Right lobe of liver (tissue), 6 donors: ENCODE measurements at regions not wholly inside any gene's neighbourhood (a gene's known extent, or its start where the extent isn't known, plus 50 kb on each side); places are given as distances from the start of the nearest gene placed in this dataset.

ENCODE experiments used
- ATAC-seq, 4 donors: fragments of 200-7000 bp; cut with Tn5 transposase; one replicate each; pipeline ENCODE4 v1.9.1; 2020; ENCODE audit warnings: mild to moderate bottlenecking in 4 of 4, moderate library complexity in 4 of 4
- DNase-seq, 3 donors: peaks; one replicate each; pipeline ENCODE4 v3.0.0-alpha.2; 2020
- H3K27ac ChIP-seq, 3 donors: fragments of 200-600 bp; one replicate each; pipeline ENCODE4 v1.8.0; 2022
- H3K27me3 ChIP-seq, 2 donors: fragments of 200-600 bp; one replicate each; pipeline ENCODE4 v1.8.0; 2022
- H3K36me3 ChIP-seq, 4 donors: fragments of 200-600 bp; sonication (generic) in 1 of 4; one replicate each; pipeline versions ENCODE4 v1.5.1 to v1.8.0; 2017 to 2022; ENCODE audit warnings: control low read depth in 1 of 4
- H3K4me1 ChIP-seq, 4 donors: fragments of 200-600 bp; sonication (generic) in 1 of 4; one replicate each; pipeline versions ENCODE4 v1.5.1 to v1.8.0; 2017 to 2022; ENCODE audit warnings: control low read depth in 1 of 4
- H3K4me3 ChIP-seq, 3 donors: fragments of 200-600 bp; one replicate each; pipeline ENCODE4 v1.8.0; 2022
- H3K9me3 ChIP-seq, 4 donors: fragments of 200-600 bp; sonication (generic) in 1 of 4; one replicate each; pipeline versions ENCODE4 v1.5.1 to v1.8.0; 2017 to 2022; ENCODE audit warnings: control low read depth in 1 of 4
- CTCF ChIP-seq, 4 donors: fragments of 200-600 bp in 3 of 4; fragments of 450-650 bp in 1 of 4; IDR thresholded peaks; one replicate each; pipeline versions ENCODE4 v1.5.1 to v1.8.0; 2016 to 2022; ENCODE audit warnings: antibody characterized with exemption in 4 of 4, mild to moderate bottlenecking in 2 of 4
- POLR2A ChIP-seq: fragments of 450-650 bp; IDR thresholded peaks from one replicate; pipeline ENCODE4 v1.6.1; 2017; ENCODE audit warnings: antibody characterized with exemption, mild to moderate bottlenecking
- WGBS: methylation state at CpG from one replicate; pipeline ENCODE4 v1.1.6; 2018; ENCODE audit warnings: low coverage, low lambda C conversion rate; ENCODE audit not compliant: insufficient coverage; ENCODE audit errors: missing lambda C conversion rate; 5-methylcytosine and 5-hydroxymethylcytosine counted together
- intact Hi-C, 2 donors: fragments of 100-400 bp; cut with DNase I; formaldehyde crosslinking; loops; one replicate each; pipeline versions ENCODE4 v1.11.2 to v1.14.1; 2022
- donor health status: DM: no; HTN: yes; CAD: no.
- donor health status: DM: no; HTN: no; CAD: no.
- donor health status: DM: no; HTN: no; CAD: no.
- donor health status: DM: no; HTN: yes; CAD: no.
- donor health status: DM: no; HTN: yes; CAD: no.

GRCh38 chr3:176009256-176009655 is 1150.1 kb downstream of the NAALADL2 start:
- 13% methylated on average over 1 of the region's 1 CpG for WGBS
- TF ChIP-seq POLR2A, result no peak
- TF ChIP-seq CTCF (IDR thresholded peaks at IDR 0.05), result no peak

GRCh38 chr3:176005564-176005963 is 1146.4 kb downstream of the NAALADL2 start:
- WGBS, result 77% methylated on average over 1 of the region's 1 CpG
- no peak overlapping the region for H3K4me3 ChIP-seq
- H3K27me3 ChIP-seq, result no peaks in the 10 kb centered on the region
- TF ChIP-seq CTCF (IDR thresholded peaks at IDR 0.05), result no peak
- TF ChIP-seq POLR2A, result no peak
- ATAC-seq (no peak), DNase-seq (no peak)
- intact Hi-C loops, result no loop called here
- no peak overlapping the region for H3K27ac ChIP-seq
- H3K9me3 ChIP-seq, result no peaks in the 10 kb centered on the region
- H3K4me1 ChIP-seq, result no peaks in the 10 kb centered on the region
- H3K36me3 ChIP-seq, result no peaks in the 10 kb centered on the region

More at GRCh38 chr3:176009256-176009655, 1150.1 kb downstream of the NAALADL2 start:
- no peak overlapping the region for H3K4me3 ChIP-seq
- no peaks in the 10 kb centered on the region for H3K4me1 ChIP-seq
- no peaks in the 10 kb centered on the region for H3K27me3 ChIP-seq
- H3K36me3 ChIP-seq, result no peaks in the 10 kb centered on the region
- intact Hi-C loops, result no loop called here
- DNase-seq (no peak), ATAC-seq (no peak)
- H3K9me3 ChIP-seq, result no peaks in the 10 kb centered on the region
- no peak overlapping the region for H3K27ac ChIP-seq

- Histone ChIP-seq H3K27me3 (no peaks in the 10 kb centered on the region), H3K4me1 (no peaks in the 10 kb centered on the region), H3K36me3 (no peaks in the 10 kb centered on the region), H3K9me3 (no peaks in the 10 kb centered on the region), H3K4me3 (no peak overlapping the region), H3K27ac (no peak overlapping the region)
- ATAC-seq, result no peak
- DNase-seq, result no peak
- 71% methylated on average over 2 of the region's 2 CpGs for WGBS
- intact Hi-C loops, result no loop called here
- TF ChIP-seq POLR2A, result no peak
- TF ChIP-seq CTCF (IDR thresholded peaks at IDR 0.05), result no peak
Observed at GRCh38 chr3:175989161-175989560, 1130.0 kb downstream of the NAALADL2 start.

- Histone ChIP-seq H3K9me3 (no peaks in the 10 kb centered on the region), H3K4me1 (no peaks in the 10 kb centered on the region), H3K4me3 (no peak overlapping the region), H3K36me3 (no peaks in the 10 kb centered on the region), H3K27me3 (no peaks in the 10 kb centered on the region), H3K27ac (no peak overlapping the region)
- DNase-seq, result no peak
- no peak for ATAC-seq
- intact Hi-C loops, result no loop called here
- TF ChIP-seq POLR2A, result no peak
- no peak for TF ChIP-seq CTCF (IDR thresholded peaks at IDR 0.05)
- WGBS, result 58% methylated on average over 1 of the region's 1 CpG
Observed at GRCh38 chr3:175988401-175988800, 1129.3 kb downstream of the NAALADL2 start.

GRCh38 chr3:175985781-175986180 is 1126.6 kb downstream of the NAALADL2 start:
- ATAC-seq (no peak), DNase-seq (no peak)
- Histone ChIP-seq H3K9me3 (no peaks in the 10 kb centered on the region), H3K27me3 (no peaks in the 10 kb centered on the region), H3K36me3 (no peaks in the 10 kb centered on the region), H3K4me3 (no peak overlapping the region), H3K4me1 (no peaks in the 10 kb centered on the region), H3K27ac (no peak overlapping the region)
- TF ChIP-seq POLR2A, result no peak
- TF ChIP-seq CTCF (IDR thresholded peaks at IDR 0.05), result no peak
- intact Hi-C loops, result no loop called here
- WGBS, result 26% methylated on average over 1 of the region's 1 CpG
